ENCODE measurements at regions not wholly inside any gene's neighbourhood (a gene's known extent, or its start where the extent isn't known, plus 50 kb on each side); places are given as distances from the start of the nearest gene placed in this dataset.

DNA sequence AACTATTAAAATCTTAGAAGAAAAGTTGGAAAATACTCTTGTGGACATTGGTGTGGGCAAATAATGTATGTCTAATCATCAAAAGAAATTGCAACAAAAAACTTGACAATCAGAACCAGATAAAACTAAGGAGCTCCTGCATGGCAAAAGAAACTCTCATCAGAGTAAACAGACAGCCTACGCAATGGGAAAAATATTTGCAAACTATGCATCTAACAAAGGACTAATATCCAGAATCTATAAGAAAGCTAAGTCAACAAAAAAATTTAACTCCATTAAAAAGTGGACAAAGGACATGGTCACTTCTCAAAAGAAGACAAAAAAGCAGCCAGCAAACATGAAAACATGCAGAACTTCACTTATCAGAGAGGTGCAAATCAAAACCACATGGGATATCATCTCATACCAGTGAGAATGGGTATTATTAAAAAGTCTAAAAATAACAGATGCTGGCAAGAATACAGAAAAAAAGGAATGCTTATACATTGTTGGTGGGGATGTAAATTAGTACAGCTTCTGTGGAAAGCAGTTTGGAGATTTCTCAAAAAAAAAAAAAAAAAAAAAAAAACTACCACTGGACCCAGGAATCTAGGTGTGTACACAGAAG, 99.7 kb upstream of the TOP3B start:
- intact Hi-C loops (cut with DNase I) = no loop called here
- WGBS (ENCODE audit: insufficient coverage, low coverage, low lambda C conversion rate, missing lambda C conversion rate) = 53% methylated on average over 1 of the region's 1 CpG
- no peaks in the 10 kb centered on the region for H3K9me3 ChIP-seq
- no peaks in the 10 kb centered on the region for H3K36me3 ChIP-seq
- DNase-seq (no peak), ATAC-seq (no peak)
- no peak overlapping the region for H3K4me3 ChIP-seq
- peaks cover 0 to under 1% (median 0%) of the 10 kb centered on the region in 4 donors for H3K4me1 ChIP-seq
- TF ChIP-seq POLR2A (IDR thresholded peaks at IDR 0.05) = no peak
- no peak overlapping the region for H3K27ac ChIP-seq
- H3K27me3 ChIP-seq = no peaks in the 10 kb centered on the region

DNA sequence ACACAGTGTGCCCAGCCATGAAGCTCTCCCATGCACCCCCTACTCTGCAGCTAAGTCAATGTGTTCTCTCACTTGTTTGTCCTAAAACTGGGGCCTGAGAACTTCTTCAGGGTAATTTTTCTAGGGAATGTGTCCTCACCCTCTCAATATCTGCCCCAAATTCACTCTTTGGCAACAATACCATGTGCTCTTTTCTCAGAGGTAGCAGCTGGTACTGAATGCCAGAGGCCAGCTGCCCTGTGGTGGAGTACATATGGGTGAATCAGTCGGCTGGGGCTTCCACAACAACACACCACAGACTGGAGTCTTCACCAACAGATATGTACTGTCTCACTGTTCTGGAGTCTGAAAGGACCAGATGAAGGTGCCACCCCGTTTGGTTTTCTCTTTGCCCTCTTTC, 97.7 kb upstream of the TOP3B start:
- ATAC-seq (no peak), DNase-seq (no peak)
- Histone ChIP-seq H3K27ac (no peak overlapping the region), H3K4me3 (no peak overlapping the region), H3K4me1 (peaks cover 0 to 8% (median 2%) of the 10 kb centered on the region in 4 donors), H3K36me3 (no peaks in the 10 kb centered on the region), H3K27me3 (no peaks in the 10 kb centered on the region), H3K9me3 (no peaks in the 10 kb centered on the region)
- WGBS (ENCODE audit: insufficient coverage, low coverage, low lambda C conversion rate, missing lambda C conversion rate) = 100% methylated on average over 1 of the region's 2 CpGs
- no peak for TF ChIP-seq POLR2A (IDR thresholded peaks at IDR 0.05)
- TF ChIP-seq, protein P1, sequence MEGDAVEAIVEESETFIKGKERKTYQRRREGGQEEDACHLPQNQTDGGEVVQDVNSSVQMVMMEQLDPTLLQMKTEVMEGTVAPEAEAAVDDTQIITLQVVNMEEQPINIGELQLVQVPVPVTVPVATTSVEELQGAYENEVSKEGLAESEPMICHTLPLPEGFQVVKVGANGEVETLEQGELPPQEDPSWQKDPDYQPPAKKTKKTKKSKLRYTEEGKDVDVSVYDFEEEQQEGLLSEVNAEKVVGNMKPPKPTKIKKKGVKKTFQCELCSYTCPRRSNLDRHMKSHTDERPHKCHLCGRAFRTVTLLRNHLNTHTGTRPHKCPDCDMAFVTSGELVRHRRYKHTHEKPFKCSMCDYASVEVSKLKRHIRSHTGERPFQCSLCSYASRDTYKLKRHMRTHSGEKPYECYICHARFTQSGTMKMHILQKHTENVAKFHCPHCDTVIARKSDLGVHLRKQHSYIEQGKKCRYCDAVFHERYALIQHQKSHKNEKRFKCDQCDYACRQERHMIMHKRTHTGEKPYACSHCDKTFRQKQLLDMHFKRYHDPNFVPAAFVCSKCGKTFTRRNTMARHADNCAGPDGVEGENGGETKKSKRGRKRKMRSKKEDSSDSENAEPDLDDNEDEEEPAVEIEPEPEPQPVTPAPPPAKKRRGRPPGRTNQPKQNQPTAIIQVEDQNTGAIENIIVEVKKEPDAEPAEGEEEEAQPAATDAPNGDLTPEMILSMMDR (IDR thresholded peaks at IDR 0.05) = no peak
- intact Hi-C loops (cut with DNase I) = no loop called here

DNA sequence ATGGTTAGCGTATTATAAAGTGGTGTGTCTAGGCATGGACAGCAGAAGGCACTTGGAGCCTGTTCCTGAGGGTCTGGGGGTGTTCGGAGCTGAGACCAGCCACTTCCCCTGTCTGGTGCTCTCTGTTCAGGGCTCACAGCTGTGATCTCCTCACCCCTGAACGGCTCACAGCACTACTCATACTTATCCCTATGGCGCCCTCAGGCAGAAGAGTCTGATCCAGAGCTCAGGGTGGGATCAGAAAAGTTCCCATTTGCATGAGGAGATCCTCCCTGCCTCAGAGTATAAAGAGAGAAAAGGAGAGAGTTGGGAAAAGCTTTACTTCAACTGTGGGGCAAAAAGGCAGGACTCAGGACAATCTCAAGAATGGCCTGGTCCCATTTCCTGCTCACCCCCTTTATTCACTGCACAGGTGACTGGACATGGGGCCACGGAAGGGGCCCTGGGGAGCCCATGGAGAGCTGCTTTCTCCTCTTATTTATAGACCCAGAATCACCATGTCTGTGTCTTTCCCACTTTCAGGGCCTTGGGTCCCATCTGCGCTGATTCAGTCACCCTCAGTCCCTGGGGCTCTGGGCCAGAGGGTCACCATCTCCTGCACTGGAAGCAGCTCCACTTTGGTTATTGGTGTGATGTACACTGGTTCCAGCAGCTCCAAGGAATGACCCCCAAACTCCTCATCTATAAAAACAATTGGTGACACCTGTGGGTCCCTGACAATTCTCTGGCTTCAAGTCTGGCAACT, 97.0 kb upstream of the TOP3B start:
- H3K4me3 ChIP-seq = no peak overlapping the region
- 83% methylated on average over 4 of the region's 6 CpGs for WGBS (ENCODE audit: insufficient coverage, low coverage, low lambda C conversion rate, missing lambda C conversion rate)

DNA sequence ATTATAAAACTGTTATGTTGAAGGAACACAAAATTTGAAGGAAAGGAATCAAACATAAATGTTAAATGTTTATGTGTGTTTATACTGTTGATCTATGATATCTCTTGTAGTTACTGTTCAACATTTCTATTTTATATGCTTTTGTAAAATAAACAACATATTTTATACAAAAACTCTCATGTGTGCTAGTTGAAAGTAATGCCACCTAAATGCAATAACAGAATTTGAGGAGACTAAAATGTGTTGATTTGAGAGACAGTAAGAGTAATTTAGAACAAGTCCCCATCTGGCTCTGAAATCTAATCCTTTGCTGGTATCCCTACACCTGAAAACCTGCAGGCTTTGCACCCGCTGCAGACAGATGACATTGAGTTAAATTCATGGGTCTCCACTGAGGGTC, 95.7 kb upstream of the TOP3B start:
- no peak for ATAC-seq
- Histone ChIP-seq H3K27ac (no peak overlapping the region), H3K36me3 (no peaks in the 10 kb centered on the region), H3K4me1 (peaks cover 0 to 26% (median 10%) of the 10 kb centered on the region in 4 donors), H3K9me3 (no peaks in the 10 kb centered on the region), H3K4me3 (no peak overlapping the region), H3K27me3 (no peaks in the 10 kb centered on the region)
- no peak for DNase-seq
- intact Hi-C loops (cut with DNase I) = no loop called here
- WGBS (ENCODE audit: insufficient coverage, low coverage, low lambda C conversion rate, missing lambda C conversion rate) = 60% methylated on average over 1 of the region's 1 CpG
- TF ChIP-seq, protein P1 (IDR thresholded peaks at IDR 0.05) = no peak
- TF ChIP-seq POLR2A (IDR thresholded peaks at IDR 0.05) = no peak

More for the DNA sequence above, 97.0 kb upstream of the TOP3B start:
- Histone ChIP-seq H3K36me3 (no peaks in the 10 kb centered on the region), H3K27me3 (no peaks in the 10 kb centered on the region), H3K27ac (no peak overlapping the region), H3K4me1 (peaks cover 0 to 14% (median 5%) of the 10 kb centered on the region in 4 donors), H3K9me3 (no peaks in the 10 kb centered on the region)
- TF ChIP-seq POLR2A (IDR thresholded peaks at IDR 0.05) = no peak
- TF ChIP-seq, protein P1 (IDR thresholded peaks at IDR 0.05) = no peak
- intact Hi-C loops (cut with DNase I) = no loop called here
- DNase-seq = no peak
- no peak for ATAC-seq

Measured in right lobe of liver (tissue), 6 donors.